ENCODE measurements at regions not wholly inside any gene's neighbourhood (a gene's known extent, or its start where the extent isn't known, plus 50 kb on each side); places are given as distances from the start of the nearest gene placed in this dataset.
A peak's percentile ranks its signal among the peaks of the same experiment; 100 is the strongest.

- intact Hi-C loops (cut with micrococcal nuclease) = no loop called here
- ATAC-seq (no peak), DNase-seq (no peak)
Measured at GRCh38 chr20:24212494-24212893, 223.9 kb upstream of the GGTLC1 start.

- intact Hi-C loops (cut with micrococcal nuclease) = no loop called here
- DNase-seq = no peak
- no peak for ATAC-seq
Measured at GRCh38 chr20:24211972-24212371, 223.4 kb upstream of the GGTLC1 start.

- intact Hi-C loops (cut with micrococcal nuclease) = no loop called here
- ATAC-seq = no peak
Measured at GRCh38 chr20:24210356-24210755, 221.8 kb upstream of the GGTLC1 start.

GRCh38 chr20:24208652-24209051, 220.1 kb upstream of the GGTLC1 start:
- DNase-seq (no peak), ATAC-seq (no peak)
- intact Hi-C loops (cut with micrococcal nuclease) = no loop called here

More at GRCh38 chr20:24210356-24210755, 221.8 kb upstream of the GGTLC1 start:
- DNase-seq = no peak

- ATAC-seq = no peak
- intact Hi-C loops (cut with micrococcal nuclease) = no loop called here
- no peak for DNase-seq
Measured at GRCh38 chr20:24207803-24208300, 219.3 kb upstream of the GGTLC1 start.

- no peak for DNase-seq
- intact Hi-C loops (cut with micrococcal nuclease) = no loop called here
Measured at GRCh38 chr20:24206995-24207394, 218.4 kb upstream of the GGTLC1 start.

GRCh38 chr20:24203526-24204183, 215.1 kb upstream of the GGTLC1 start:
- ATAC-seq = no peak
- no peak for DNase-seq
- intact Hi-C loops (cut with micrococcal nuclease) = no loop called here

More at GRCh38 chr20:24206995-24207394, 218.4 kb upstream of the GGTLC1 start:
- no peak for ATAC-seq

GRCh38 chr20:24199501-24199900, 210.9 kb upstream of the GGTLC1 start:
- intact Hi-C loops (cut with micrococcal nuclease) = no loop called here
- no peak for ATAC-seq
- DNase-seq = no peak

GRCh38 chr20:24194143-24194542, 205.6 kb upstream of the GGTLC1 start:
- ATAC-seq = no peak
- intact Hi-C loops (cut with micrococcal nuclease) = no loop called here
- DNase-seq = no peak

GRCh38 chr20:24190905-24191304, 202.3 kb upstream of the GGTLC1 start:
- intact Hi-C loops (cut with micrococcal nuclease) = no loop called here
- ATAC-seq (no peak), DNase-seq (no peak)

- DNase-seq = no peak
- intact Hi-C loops (cut with micrococcal nuclease) = no loop called here
- no peak for ATAC-seq
Measured at GRCh38 chr20:24185791-24186190, 197.2 kb upstream of the GGTLC1 start.

GRCh38 chr20:24181151-24181550, 192.6 kb upstream of the GGTLC1 start:
- ATAC-seq = no peak
- intact Hi-C loops (cut with micrococcal nuclease) = no loop called here
- no peak for DNase-seq

GRCh38 chr20:24169256-24169655, 180.7 kb upstream of the GGTLC1 start:
- DNase-seq (no peak), ATAC-seq (no peak)
- intact Hi-C loops (cut with micrococcal nuclease) = no loop called here

- DNase-seq (no peak), ATAC-seq (no peak)
- intact Hi-C loops (cut with micrococcal nuclease) = no loop called here
Measured at GRCh38 chr20:24166412-24166811, 177.8 kb upstream of the GGTLC1 start.

- no peak for ATAC-seq
- no peak for DNase-seq
- intact Hi-C loops (cut with micrococcal nuclease) = no loop called here
Measured at GRCh38 chr20:24166123-24166381, 177.5 kb upstream of the GGTLC1 start.

GRCh38 chr20:24165301-24166122, 176.9 kb upstream of the GGTLC1 start:
- ATAC-seq (no peak), DNase-seq (no peak)
- intact Hi-C loops (cut with micrococcal nuclease) = no loop called here

GRCh38 chr20:24164360-24164759, 175.8 kb upstream of the GGTLC1 start:
- DNase-seq = no peak
- intact Hi-C loops (cut with micrococcal nuclease) = no loop called here
- no peak for ATAC-seq

- intact Hi-C loops (cut with micrococcal nuclease) = no loop called here
- no peak for ATAC-seq
Measured at GRCh38 chr20:24163506-24163905, 174.9 kb upstream of the GGTLC1 start.

GRCh38 chr20:24160563-24161281, 172.1 kb upstream of the GGTLC1 start:
- ATAC-seq = peak; percentile 77
- intact Hi-C loops (cut with micrococcal nuclease) = no loop called here
- peak; percentile 62 for DNase-seq

More at GRCh38 chr20:24163506-24163905, 174.9 kb upstream of the GGTLC1 start:
- DNase-seq = no peak

- DNase-seq (no peak), ATAC-seq (peak; percentile 34)
- intact Hi-C loops (cut with micrococcal nuclease) = no loop called here
Measured at GRCh38 chr20:24158281-24158680, 169.7 kb upstream of the GGTLC1 start.
